HG03139 (cell line): ENCODE measurements at regions not wholly inside any gene's neighbourhood (a gene's known extent, or its start where the extent isn't known, plus 50 kb on each side); places are given as distances from the start of the nearest gene placed in this dataset.
"Not testable (repeated sequence)": the region's sequence is repeated elsewhere in the genome, so short reads cannot be mapped to it uniquely, and the experiment has no call there.

ENCODE experiments used
- ATAC-seq: cut with Tn5 transposase; IDR thresholded peaks from one replicate; pipeline ENCODE4 v1.9.1; 2021; ENCODE audit not compliant: unreplicated experiment

- no peak for ATAC-seq
Measured at GRCh38 chr5:82446809-82447208, 168.7 kb upstream of the RPS23 start.

DNA sequence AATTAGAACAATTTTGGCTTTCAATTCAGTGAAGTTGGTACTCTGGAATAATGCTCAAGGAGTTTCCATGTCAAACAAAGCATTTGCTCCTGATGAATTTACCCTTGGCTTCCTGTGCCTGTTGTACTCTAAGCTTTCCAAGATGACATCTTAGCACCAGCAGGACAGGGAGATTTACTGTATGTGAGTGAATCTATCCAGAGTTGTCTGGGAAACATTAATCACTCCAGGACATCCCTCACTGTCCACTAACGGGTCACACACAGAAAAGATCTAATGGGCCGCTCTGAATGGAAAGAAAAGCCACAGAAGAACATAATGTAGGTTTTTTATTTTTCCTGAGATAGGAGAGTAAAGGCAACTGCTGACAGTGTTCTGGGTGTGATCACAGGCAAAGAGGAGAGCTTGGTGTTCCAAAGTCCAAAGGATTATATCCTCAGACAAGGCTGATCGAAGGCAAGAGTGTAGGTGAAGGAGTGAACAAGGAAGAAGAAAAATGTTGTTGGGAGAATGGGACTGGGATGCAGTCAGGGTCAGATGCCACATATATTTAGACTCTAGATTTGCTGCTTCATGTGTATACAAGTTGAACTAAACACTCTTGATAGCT is 167.7 kb upstream of the RPS23 start:
- no peak for ATAC-seq

- no peak for ATAC-seq
Measured at GRCh38 chr5:82439750-82440445, 161.7 kb upstream of the RPS23 start.

DNA sequence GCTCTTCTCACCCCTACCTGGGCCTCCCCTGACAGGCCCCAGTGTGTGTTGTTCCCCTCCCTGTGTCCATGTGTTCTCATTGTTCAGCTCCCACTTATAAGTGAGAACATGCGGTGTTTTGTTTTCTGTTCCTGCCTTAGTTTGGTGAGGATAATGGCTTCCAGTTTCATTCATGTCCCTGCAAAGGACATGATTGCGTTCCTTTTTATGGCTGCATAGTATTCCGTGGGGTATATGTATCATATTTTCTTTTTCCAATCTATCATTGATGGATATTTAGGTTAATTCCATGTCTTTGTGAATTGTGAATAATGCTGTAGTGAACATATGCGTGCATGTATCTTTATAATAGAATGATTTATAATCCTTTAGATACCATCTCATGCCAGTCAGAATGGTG is 159.4 kb upstream of the RPS23 start:
- ATAC-seq = not testable (repeated sequence)

- ATAC-seq = no peak
Measured at GRCh38 chr5:82436291-82436690, 158.1 kb upstream of the RPS23 start.

DNA sequence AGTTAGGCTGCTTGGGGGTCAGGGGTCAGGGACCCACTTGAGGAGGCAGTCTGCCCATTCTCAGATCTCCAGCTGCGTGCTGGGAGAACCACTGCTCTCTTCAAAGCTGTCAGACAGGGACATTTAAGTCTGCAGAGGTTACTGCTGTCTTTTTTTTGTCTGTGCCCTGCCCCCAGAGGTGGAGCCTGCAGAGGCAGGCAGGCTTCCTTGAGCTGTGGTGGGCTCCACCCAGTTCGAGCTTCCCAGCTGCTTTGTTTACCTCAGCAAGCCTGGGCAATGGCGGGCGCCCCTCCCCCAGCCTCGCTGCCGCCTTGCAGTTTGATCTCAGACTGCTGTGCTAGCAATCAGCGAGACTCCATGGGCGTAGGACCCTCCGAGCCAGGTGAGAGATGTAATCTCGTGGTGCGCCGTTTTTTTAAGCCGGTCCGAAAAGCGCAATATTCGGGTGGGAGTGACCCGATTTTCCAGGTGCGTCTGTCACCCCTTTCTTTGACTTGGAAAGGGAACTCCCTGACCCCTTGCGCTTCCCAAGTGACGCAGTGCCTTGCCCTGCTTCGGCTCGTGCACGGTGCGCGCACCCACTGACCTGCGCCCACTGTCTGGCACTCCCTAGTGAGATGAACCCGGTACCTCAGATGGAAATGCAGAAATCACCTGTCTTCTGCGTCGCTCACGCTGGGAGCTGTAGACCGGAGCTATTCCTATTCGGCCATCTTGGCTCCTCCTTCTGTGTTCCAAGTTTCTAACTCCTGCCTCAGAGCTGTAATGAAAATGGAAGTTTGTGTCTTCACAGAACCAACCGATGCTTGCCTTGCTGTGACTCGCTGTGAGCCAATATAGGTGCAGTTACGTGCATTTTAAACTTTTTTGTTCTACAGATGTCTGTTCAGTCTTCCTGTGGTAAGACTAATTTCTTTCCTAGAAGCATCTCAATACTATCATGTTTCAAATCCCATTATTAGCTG is 156.8 kb upstream of the RPS23 start:
- ATAC-seq = not testable (repeated sequence)

DNA sequence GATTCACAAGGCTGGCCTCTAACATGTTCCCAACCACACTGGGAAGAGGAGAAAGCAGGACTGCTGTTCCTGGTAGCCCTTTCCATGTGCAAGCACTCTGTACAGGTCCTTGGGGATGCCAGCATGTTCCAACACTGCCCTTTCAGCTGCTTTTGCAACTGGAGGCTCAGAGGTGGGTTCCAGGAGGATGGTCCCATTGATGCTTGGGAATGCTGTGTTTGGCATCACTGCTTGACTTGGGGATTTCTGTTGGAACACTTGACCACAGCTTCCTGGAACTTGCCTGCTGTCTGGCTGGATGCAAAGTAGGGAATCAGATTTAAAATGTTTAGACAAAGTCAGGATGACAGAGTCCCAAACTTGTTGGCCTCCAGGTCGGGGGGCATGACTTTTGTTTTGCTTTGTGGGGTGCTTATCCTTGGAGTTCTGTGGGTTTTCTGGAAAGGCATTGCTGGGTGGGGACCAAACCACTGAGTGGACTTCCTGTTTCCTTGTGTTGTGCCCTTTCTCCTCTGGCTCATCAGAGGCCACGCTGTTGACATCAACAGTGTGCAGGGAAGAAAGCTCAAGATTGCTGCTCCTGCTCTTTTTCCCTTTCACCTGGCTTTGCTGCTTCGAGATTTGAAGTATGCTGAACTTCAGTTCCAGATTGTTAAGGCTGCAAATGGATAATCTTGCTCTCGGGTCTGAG is 148.5 kb upstream of the RPS23 start:
- ATAC-seq = no peak

DNA sequence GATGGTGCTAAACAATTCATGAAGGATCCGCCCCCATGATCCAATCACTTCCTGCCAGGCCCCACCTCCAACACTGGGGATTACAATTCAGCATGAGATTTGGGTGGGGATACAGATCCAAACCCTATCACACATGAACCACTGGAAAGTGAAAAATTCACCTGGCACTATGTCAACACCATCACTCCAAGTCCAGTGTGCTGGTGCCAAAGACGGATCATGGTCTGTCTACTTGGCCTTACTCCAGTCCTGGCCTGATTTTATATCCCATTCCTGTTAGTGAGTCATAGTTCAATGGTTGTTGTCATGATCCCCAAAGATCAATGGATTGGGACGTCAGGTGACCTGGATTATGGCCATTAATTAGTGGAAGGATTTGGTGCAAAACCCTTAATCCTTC is 147.4 kb upstream of the RPS23 start:
- ATAC-seq = no peak

DNA sequence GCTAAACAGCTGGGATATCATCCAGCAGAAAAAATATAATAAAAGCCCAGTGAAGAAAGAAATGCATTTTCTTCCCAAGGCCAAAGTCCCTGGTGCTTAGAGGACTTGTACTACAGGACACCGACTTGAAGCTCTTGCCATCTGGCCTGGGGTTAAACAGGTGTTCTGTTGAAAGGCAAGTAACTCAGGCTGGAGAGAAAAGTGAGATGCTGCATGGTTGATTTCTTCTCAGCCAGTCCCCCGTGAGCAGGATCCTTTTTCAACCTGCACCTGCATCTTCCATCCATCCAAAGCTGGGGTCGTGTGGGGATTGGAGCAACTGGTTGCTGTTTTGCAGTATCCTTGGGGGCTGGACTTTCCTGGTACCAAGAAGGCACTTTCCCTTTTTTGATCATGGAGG is 146.1 kb upstream of the RPS23 start:
- no peak for ATAC-seq

DNA sequence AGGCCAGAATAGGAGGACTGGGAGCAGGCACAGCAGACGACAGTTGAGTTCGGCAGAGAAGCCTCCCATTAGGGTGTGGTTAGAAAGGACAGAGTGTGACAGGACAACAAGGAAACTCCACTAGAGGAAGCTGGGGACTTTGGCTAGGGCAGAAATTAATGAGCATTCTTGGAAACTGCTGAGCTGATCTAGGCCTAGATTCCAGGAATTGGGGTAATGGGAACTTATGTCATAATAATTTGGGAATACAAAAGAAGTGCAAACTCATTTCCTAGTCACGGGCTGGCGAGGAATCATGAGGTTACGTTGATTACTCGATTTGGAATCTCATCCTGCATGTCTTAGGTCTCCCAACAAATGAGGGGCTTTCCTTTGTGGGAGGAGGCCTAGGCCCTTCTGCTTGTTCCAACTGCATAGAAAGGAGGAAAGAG is 144.6 kb upstream of the RPS23 start:
- ATAC-seq = no peak

GRCh38 chr5:82422001-82422740 is 144.0 kb upstream of the RPS23 start:
- no peak for ATAC-seq

GRCh38 chr5:82421119-82421518 is 143.0 kb upstream of the RPS23 start:
- ATAC-seq = no peak

- ATAC-seq = not testable (repeated sequence)
Measured at GRCh38 chr5:82420524-82420923, 142.4 kb upstream of the RPS23 start.

DNA sequence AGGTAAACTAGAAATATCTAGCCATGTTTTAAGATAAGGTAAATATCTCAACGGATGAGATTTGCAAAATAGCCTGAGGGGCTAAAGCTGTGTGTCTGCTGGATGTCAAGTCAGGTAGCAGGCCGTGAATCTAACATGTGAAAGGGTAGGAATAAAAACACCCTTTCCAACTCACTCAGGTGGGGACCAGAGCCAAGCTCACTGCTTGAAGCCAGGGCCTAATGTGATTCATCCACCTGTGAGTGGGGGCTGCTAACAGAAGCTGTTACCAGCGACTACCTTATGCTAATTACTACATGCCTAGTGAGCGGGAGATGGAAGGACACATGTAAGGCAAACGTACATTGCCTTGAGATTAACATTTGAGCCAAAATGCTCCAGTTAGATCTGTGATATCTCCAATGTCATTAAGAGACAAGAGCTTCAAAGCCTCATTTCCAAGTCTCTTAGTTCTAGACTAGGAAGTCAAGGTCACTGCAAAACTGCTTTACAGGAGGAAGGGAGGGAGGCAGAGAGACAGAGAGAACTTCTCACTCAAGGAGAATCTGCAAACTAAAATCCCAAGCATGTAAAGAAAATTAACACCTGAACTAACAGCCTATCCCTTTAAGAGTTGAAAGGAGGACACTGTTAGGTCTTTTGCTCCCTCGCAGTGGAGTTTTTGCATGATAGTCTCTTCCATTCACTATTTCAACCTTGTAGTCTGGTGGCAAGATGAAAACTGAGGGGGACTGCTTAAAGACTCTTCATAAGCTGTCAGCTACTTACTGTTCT is 141.6 kb upstream of the RPS23 start:
- no peak for ATAC-seq

DNA sequence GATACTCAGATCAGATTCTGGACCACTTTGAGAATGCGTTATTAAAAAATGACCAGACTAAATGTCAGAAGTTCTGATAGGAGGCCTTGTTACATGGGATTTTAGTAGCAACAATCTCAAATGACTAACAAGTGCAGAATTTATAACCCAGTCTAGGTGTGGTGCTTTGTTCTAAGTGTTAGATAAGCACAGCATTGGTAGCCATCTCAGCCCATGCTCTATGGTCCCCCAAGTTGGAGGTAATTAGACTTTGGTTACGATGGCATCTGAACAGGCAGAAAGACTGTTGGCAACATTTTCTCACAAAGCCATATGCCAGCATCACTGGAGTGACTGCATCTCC is 140.4 kb upstream of the RPS23 start:
- no peak for ATAC-seq

GRCh38 chr5:82417776-82418607 is 139.8 kb upstream of the RPS23 start:
- ATAC-seq = no peak

GRCh38 chr5:82416512-82416911 is 138.4 kb upstream of the RPS23 start:
- ATAC-seq = no peak

- no peak for ATAC-seq
Measured at GRCh38 chr5:82414041-82414388, 135.9 kb upstream of the RPS23 start.
